Mammary epithelial cell (primary cell): ENCODE measurements at regions not wholly inside any gene's neighbourhood (a gene's known extent, or its start where the extent isn't known, plus 50 kb on each side); places are given as distances from the start of the nearest gene placed in this dataset.

Experiments used
- EZH2 ChIP-seq: IDR thresholded peaks from 2 replicates; pipeline ENCODE4 v1.6.1; 2012; ENCODE audit warnings: low read length, inconsistent platforms, borderline replicate concordance
- TF ChIP-seq, protein P1 (sequence below), 2 donors: IDR thresholded peaks in 1 of 2; conservative IDR thresholded peaks in 1 of 2; 2 replicates each; pipeline ENCODE4 v1.5.1; 2011 to 2012; ENCODE audit warnings: inconsistent platforms in 2 of 2, low read length in 2 of 2, mild to moderate bottlenecking in 2 of 2, control low read depth in 1 of 2, low read depth in 1 of 2; ENCODE audit not compliant: insufficient read depth in 1 of 2; ENCODE audit errors: extremely low read depth in 1 of 2

DNA sequence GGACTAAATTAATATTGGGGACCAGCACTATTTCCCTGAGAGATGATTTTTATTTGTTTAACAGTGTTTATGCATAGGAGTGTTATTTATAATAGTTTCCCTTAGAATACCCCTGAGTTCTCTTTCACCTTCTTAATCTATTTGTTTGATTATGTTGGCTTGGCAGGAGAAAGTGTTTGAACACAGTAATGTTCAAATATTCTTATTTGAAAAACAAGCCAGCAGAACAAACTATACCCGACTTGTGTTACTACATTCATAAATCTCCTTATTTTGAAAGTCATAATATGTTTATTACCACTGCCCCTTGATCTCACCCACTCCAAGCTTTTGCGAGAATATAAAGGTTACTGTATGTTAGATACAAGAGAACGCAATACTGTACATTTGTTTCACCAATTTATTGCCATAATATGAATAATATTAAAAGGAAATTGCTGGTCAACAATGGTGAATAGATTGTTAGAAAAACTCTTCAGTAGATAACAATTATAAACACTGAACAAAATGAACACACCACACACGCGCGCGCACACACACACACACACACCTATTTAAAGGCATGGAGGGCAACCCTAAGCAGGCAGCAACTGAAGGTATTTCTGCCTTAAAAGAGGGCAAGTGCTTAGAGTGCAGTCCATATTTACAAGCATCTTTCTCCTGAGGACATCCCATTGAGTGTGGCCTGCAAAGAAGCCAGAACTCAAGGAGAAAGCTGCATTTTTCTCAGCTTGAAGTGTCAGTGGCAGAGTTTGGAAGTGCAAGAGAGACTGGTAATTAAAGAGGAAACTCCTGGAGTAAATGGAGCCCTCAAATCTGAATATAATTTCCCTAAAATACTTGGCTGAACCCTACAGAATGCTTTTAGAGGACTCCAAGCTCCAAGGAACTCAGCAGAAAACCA, 279.4 kb upstream of the MAN1A1 start:
- TF ChIP-seq EZH2, result no peak
- TF ChIP-seq, protein P1, sequence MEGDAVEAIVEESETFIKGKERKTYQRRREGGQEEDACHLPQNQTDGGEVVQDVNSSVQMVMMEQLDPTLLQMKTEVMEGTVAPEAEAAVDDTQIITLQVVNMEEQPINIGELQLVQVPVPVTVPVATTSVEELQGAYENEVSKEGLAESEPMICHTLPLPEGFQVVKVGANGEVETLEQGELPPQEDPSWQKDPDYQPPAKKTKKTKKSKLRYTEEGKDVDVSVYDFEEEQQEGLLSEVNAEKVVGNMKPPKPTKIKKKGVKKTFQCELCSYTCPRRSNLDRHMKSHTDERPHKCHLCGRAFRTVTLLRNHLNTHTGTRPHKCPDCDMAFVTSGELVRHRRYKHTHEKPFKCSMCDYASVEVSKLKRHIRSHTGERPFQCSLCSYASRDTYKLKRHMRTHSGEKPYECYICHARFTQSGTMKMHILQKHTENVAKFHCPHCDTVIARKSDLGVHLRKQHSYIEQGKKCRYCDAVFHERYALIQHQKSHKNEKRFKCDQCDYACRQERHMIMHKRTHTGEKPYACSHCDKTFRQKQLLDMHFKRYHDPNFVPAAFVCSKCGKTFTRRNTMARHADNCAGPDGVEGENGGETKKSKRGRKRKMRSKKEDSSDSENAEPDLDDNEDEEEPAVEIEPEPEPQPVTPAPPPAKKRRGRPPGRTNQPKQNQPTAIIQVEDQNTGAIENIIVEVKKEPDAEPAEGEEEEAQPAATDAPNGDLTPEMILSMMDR (conservative IDR thresholded peaks at IDR 0.05 in 1 of 2, IDR thresholded peaks at IDR 0.05 in 1 of 2; ENCODE audit: extremely low read depth in 1 of 2, insufficient read depth in 1 of 2, low read depth in 1 of 2, low read length in 2 of 2), result peak in 1 of 2 donors; percentile 18
